ENCODE measurements at regions not wholly inside any gene's neighbourhood (a gene's known extent, or its start where the extent isn't known, plus 50 kb on each side); places are given as distances from the start of the nearest gene placed in this dataset.

DNA sequence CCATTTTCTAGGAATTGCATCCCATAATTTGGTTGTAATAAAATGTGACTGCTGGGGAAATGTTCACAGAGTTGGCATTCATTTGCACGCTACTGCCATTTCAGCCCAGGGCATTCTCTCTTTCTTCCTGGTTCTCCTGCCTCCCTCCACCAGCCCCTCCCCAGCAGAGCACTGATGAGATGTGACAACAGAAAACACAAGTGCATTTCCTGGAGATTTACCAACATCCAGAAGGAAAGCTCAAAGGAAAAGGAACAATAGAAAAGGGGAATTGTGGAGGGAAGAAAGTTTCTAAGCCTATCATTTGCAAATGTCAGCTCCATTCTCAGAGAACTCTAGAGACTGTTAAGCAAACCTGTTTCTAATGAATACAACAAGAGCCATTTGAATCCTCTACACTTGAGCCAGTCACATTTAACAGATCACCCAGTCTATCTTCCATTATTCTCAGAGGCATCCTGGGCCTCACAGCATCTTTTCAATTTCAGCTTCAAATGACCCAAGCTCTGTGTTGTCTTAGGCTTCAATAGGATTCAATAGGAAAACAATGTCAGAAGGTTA lies 395.6 kb upstream of the PBX1 start:
- TF ChIP-seq, protein P1, sequence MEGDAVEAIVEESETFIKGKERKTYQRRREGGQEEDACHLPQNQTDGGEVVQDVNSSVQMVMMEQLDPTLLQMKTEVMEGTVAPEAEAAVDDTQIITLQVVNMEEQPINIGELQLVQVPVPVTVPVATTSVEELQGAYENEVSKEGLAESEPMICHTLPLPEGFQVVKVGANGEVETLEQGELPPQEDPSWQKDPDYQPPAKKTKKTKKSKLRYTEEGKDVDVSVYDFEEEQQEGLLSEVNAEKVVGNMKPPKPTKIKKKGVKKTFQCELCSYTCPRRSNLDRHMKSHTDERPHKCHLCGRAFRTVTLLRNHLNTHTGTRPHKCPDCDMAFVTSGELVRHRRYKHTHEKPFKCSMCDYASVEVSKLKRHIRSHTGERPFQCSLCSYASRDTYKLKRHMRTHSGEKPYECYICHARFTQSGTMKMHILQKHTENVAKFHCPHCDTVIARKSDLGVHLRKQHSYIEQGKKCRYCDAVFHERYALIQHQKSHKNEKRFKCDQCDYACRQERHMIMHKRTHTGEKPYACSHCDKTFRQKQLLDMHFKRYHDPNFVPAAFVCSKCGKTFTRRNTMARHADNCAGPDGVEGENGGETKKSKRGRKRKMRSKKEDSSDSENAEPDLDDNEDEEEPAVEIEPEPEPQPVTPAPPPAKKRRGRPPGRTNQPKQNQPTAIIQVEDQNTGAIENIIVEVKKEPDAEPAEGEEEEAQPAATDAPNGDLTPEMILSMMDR (IDR thresholded peaks at IDR 0.05; ENCODE audit: borderline replicate concordance, extremely low read depth, low read length, poor library complexity, severe bottlenecking) = no peak
- TF ChIP-seq EZH2 (IDR thresholded peaks at IDR 0.05; ENCODE audit: borderline replicate concordance, low read depth, low read length, severe bottlenecking) = no peak
